ENCODE measurements at regions not wholly inside any gene's neighbourhood (a gene's known extent, or its start where the extent isn't known, plus 50 kb on each side); places are given as distances from the start of the nearest gene placed in this dataset.
"Not testable (repeated sequence)": the region's sequence is repeated elsewhere in the genome, so short reads cannot be mapped to it uniquely, and the experiment has no call there.

DNA sequence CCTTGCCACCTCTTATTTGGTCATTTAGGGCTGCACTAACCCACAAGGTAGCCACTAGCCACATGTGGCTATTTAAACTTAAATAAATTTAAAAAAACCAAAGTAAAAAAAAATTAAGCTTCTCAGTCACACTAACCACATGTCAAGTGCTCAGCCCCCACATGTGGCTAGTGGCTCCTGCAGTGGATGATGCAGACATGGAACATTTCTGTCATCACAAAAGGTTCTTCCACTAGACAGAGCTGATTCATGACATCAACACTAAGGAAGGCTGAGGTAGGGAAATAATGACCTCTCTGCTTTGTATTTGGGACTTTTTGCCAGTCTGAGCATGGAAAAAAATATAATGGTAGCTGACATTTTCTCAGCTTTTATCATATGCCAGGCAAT, 173.0 kb upstream of the FERMT1 start:
- TF ChIP-seq CTCF (IDR thresholded peaks at IDR 0.05; ENCODE audit: low read depth, low read length) = no peak
- TF ChIP-seq MYC (IDR thresholded peaks at IDR 0.05; ENCODE audit: low read depth, low read length) = no peak
- TF ChIP-seq POLR2A (IDR thresholded peaks at IDR 0.05; ENCODE audit: extremely low read depth, insufficient read length) = no peak
- TF ChIP-seq, protein P1, sequence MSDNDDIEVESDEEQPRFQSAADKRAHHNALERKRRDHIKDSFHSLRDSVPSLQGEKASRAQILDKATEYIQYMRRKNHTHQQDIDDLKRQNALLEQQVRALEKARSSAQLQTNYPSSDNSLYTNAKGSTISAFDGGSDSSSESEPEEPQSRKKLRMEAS (IDR thresholded peaks at IDR 0.05; ENCODE audit: low read depth, low read length) = no peak
- no peak for DNase-seq (ENCODE audit: low read depth)
- no peak overlapping the region for H3K4me3 ChIP-seq (ENCODE audit: low read depth, low read length)

- H3K4me3 ChIP-seq (ENCODE audit: low read depth, low read length) = no peak overlapping the region
- TF ChIP-seq MYC (IDR thresholded peaks at IDR 0.05; ENCODE audit: low read depth, low read length) = no peak
- TF ChIP-seq POLR2A (IDR thresholded peaks at IDR 0.05; ENCODE audit: extremely low read depth, insufficient read length) = no peak
- TF ChIP-seq, protein P1 (IDR thresholded peaks at IDR 0.05; ENCODE audit: low read depth, low read length) = no peak
- no peak for DNase-seq (ENCODE audit: low read depth)
Measured at GRCh38 chr20:6295127-6295866, 172.5 kb upstream of the FERMT1 start.

GRCh38 chr20:6287471-6287870, 164.6 kb upstream of the FERMT1 start:
- DNase-seq (ENCODE audit: low read depth) = no peak
- TF ChIP-seq MYC (IDR thresholded peaks at IDR 0.05; ENCODE audit: low read depth, low read length) = no peak
- no peak for TF ChIP-seq CTCF (IDR thresholded peaks at IDR 0.05; ENCODE audit: low read depth, low read length)
- TF ChIP-seq, protein P1 (IDR thresholded peaks at IDR 0.05; ENCODE audit: low read depth, low read length) = no peak
- TF ChIP-seq POLR2A (IDR thresholded peaks at IDR 0.05; ENCODE audit: extremely low read depth, insufficient read length) = no peak
- no peak overlapping the region for H3K4me3 ChIP-seq (ENCODE audit: low read depth, low read length)

DNA sequence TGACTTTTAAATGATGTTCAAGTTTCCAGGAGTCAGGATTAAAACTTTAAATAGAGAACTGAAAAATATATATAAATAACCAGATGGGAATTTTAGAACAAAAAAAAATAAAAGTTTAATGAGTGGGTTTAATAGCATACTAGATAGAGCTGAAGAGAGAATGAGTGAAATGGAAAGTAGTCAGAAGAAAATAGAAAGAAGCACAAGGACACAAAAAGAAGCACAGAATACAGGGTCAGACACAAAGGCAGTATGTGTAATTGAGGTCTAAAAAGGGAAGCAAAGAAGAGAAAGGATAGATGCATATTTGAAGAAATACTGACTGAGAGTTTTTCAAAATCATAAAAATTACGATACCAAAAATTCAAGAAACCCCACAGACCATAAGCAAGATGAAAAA, 159.8 kb upstream of the FERMT1 start:
- DNase-seq (ENCODE audit: low read depth) = no peak
- no peak overlapping the region for H3K4me3 ChIP-seq (ENCODE audit: low read depth, low read length)
- TF ChIP-seq CTCF (IDR thresholded peaks at IDR 0.05; ENCODE audit: low read depth, low read length) (no peak), POLR2A (IDR thresholded peaks at IDR 0.05; ENCODE audit: extremely low read depth, insufficient read length) (no peak), MYC (IDR thresholded peaks at IDR 0.05; ENCODE audit: low read depth, low read length) (no peak)
- TF ChIP-seq, protein P1 (IDR thresholded peaks at IDR 0.05; ENCODE audit: low read depth, low read length) = no peak

DNA sequence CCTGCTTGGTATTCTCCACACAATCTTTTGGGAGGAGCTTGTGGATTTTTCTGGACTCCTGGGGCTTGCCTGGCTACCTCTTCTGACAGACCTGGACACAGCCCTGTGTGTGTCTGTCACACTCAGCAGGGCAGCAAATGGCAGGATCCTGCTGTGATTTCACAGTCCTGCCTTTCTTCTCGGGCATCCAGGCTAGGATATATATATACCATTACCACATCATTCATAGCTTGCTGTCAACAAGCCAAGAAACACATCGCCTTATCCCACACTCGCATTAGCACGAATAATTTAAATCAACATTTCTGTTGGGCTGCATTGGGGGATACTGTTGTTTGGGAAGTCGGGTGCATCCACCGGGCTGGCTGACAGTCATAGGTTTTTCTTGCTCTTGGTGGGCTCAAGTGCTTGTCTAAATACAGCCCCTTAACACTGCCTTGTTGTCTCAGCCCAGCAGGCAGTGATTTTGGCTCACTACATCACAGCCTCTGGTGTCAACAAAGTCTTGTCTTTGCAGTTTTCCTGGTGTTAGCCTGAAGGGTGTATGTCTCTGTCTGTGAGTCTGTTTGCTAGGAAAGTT, 154.9 kb upstream of the FERMT1 start:
- H3K4me3 ChIP-seq (ENCODE audit: low read depth, low read length) = no peak overlapping the region
- DNase-seq (ENCODE audit: low read depth) = no peak
- TF ChIP-seq, protein P1 (IDR thresholded peaks at IDR 0.05; ENCODE audit: low read depth, low read length) = no peak
- TF ChIP-seq POLR2A (IDR thresholded peaks at IDR 0.05; ENCODE audit: extremely low read depth, insufficient read length) (no peak), CTCF (IDR thresholded peaks at IDR 0.05; ENCODE audit: low read depth, low read length) (no peak), MYC (IDR thresholded peaks at IDR 0.05; ENCODE audit: low read depth, low read length) (no peak)

- not testable (repeated sequence) for H3K4me3 ChIP-seq (ENCODE audit: low read depth, low read length); DNase-seq (ENCODE audit: low read depth)
Measured at GRCh38 chr20:6270404-6270803, 147.6 kb upstream of the FERMT1 start.

All from NB4 (cell line).